Kidney epithelial cell (primary cell): ENCODE measurements at regions not wholly inside any gene's neighbourhood (a gene's known extent, or its start where the extent isn't known, plus 50 kb on each side); places are given as distances from the start of the nearest gene placed in this dataset.

Source experiments
- DNase-seq: peaks from one replicate; pipeline ENCODE4 v3.0.0-alpha.2; 2010; ENCODE audit warnings: low read depth
- H3K27me3 ChIP-seq: 2 replicates; pipeline ENCODE4 v1.6.0; 2011; ENCODE audit warnings: low read length; ENCODE audit not compliant: control insufficient read depth, insufficient read depth
- H3K36me3 ChIP-seq: 2 replicates; pipeline ENCODE4 v1.5.1; 2011; ENCODE audit warnings: low read length; ENCODE audit not compliant: control insufficient read depth, insufficient read depth
- H3K4me3 ChIP-seq: 2 replicates; pipeline ENCODE4 v1.5.1; 2011; ENCODE audit warnings: low read depth, mild to moderate bottlenecking, control low read depth, low read length
- TF ChIP-seq, protein P1 (sequence below): IDR thresholded peaks from 2 replicates; pipeline ENCODE4 v1.5.1; 2011; ENCODE audit warnings: mild to moderate bottlenecking, moderate library complexity, low read length, control low read depth, inconsistent platforms; ENCODE audit not compliant: insufficient read depth, poor library complexity, severe bottlenecking

- DNase-seq = no peak
- TF ChIP-seq, protein P1, sequence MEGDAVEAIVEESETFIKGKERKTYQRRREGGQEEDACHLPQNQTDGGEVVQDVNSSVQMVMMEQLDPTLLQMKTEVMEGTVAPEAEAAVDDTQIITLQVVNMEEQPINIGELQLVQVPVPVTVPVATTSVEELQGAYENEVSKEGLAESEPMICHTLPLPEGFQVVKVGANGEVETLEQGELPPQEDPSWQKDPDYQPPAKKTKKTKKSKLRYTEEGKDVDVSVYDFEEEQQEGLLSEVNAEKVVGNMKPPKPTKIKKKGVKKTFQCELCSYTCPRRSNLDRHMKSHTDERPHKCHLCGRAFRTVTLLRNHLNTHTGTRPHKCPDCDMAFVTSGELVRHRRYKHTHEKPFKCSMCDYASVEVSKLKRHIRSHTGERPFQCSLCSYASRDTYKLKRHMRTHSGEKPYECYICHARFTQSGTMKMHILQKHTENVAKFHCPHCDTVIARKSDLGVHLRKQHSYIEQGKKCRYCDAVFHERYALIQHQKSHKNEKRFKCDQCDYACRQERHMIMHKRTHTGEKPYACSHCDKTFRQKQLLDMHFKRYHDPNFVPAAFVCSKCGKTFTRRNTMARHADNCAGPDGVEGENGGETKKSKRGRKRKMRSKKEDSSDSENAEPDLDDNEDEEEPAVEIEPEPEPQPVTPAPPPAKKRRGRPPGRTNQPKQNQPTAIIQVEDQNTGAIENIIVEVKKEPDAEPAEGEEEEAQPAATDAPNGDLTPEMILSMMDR = no peak
- Histone ChIP-seq H3K4me3 (no peak overlapping the region), H3K36me3 (no peaks in the 10 kb centered on the region), H3K27me3 (no peaks in the 10 kb centered on the region)
Measured at GRCh38 chr22:48101704-48102103, 1339.3 kb downstream of the TBC1D22A start.

GRCh38 chr22:48100685-48101417 lies 1338.4 kb downstream of the TBC1D22A start:
- DNase-seq = no peak
- H3K4me3 ChIP-seq = no peak overlapping the region
- H3K36me3 ChIP-seq = no peaks in the 10 kb centered on the region
- TF ChIP-seq, protein P1 = no peak
- no peaks in the 10 kb centered on the region for H3K27me3 ChIP-seq

GRCh38 chr22:48099671-48100070 lies 1337.2 kb downstream of the TBC1D22A start:
- Histone ChIP-seq H3K27me3 (no peaks in the 10 kb centered on the region), H3K4me3 (no peak overlapping the region), H3K36me3 (no peaks in the 10 kb centered on the region)
- TF ChIP-seq, protein P1 = no peak
- DNase-seq = no peak

GRCh38 chr22:48099251-48099650 lies 1336.8 kb downstream of the TBC1D22A start:
- no peaks in the 10 kb centered on the region for H3K27me3 ChIP-seq
- DNase-seq = no peak
- TF ChIP-seq, protein P1 = no peak
- no peaks in the 10 kb centered on the region for H3K36me3 ChIP-seq
- no peak overlapping the region for H3K4me3 ChIP-seq

GRCh38 chr22:48098921-48099245 lies 1336.4 kb downstream of the TBC1D22A start:
- Histone ChIP-seq H3K4me3 (no peak overlapping the region), H3K36me3 (no peaks in the 10 kb centered on the region), H3K27me3 (no peaks in the 10 kb centered on the region)
- no peak for DNase-seq
- TF ChIP-seq, protein P1 = no peak
